Smooth muscle cell (in vitro differentiated cells): ENCODE measurements at regions not wholly inside any gene's neighbourhood (a gene's known extent, or its start where the extent isn't known, plus 50 kb on each side); places are given as distances from the start of the nearest gene placed in this dataset.
"Not testable (repeated sequence)": the region's sequence is repeated elsewhere in the genome, so short reads cannot be mapped to it uniquely, and the experiment has no call there.

Experiments used
- DNase-seq: peaks from one replicate; lab custom pipeline; 2025; ENCODE audit not compliant: unreplicated experiment; lab: John Stamatoyannopoulos, UW
- H2AFZ ChIP-seq: fragments of 200-600 bp; sonication (generic); 2 replicates; pipeline ENCODE4 v1.6.0; 2016; ENCODE audit warnings: antibody characterized with exemption, low read depth, mild to moderate bottlenecking
- H3F3A ChIP-seq: fragments of 200-600 bp; sonication (generic); 2 replicates; pipeline ENCODE4 v1.6.0; 2017; ENCODE audit warnings: antibody characterized with exemption, low read depth
- H3K27ac ChIP-seq: fragments of 200-600 bp; sonication (generic); 2 replicates; pipeline ENCODE4 v1.5.1; 2016; ENCODE audit warnings: low read depth, mild to moderate bottlenecking
- H3K27me3 ChIP-seq: fragments of 200-600 bp; sonication (generic); 2 replicates; pipeline ENCODE4 v1.6.1; 2016; ENCODE audit warnings: low read depth, mild to moderate bottlenecking
- H3K36me3 ChIP-seq: fragments of 200-600 bp; sonication (generic); 2 replicates; pipeline ENCODE4 v1.5.1; 2016; ENCODE audit warnings: low read depth
- H3K4me1 ChIP-seq: fragments of 200-600 bp; sonication (generic); 2 replicates; pipeline ENCODE4 v1.5.1; 2016; ENCODE audit warnings: low read depth
- H3K4me2 ChIP-seq: fragments of 200-600 bp; sonication (generic); 2 replicates; pipeline ENCODE4 v1.6.0; 2016; ENCODE audit warnings: mild to moderate bottlenecking
- H3K4me3 ChIP-seq: fragments of 200-600 bp; sonication (generic); 2 replicates; pipeline ENCODE4 v1.5.1; 2016; ENCODE audit warnings: mild to moderate bottlenecking
- H3K79me2 ChIP-seq: fragments of 200-600 bp; sonication (generic); 2 replicates; pipeline ENCODE4 v1.6.0; 2016; ENCODE audit warnings: low read depth, mild to moderate bottlenecking
- H3K9ac ChIP-seq: fragments of 200-600 bp; sonication (generic); 2 replicates; pipeline ENCODE4 v1.6.0; 2016; ENCODE audit warnings: low read depth
- H3K9me3 ChIP-seq: fragments of 200-600 bp; sonication (generic); replicated peaks from 2 replicates; pipeline ENCODE4 v1.5.1; 2016; ENCODE audit warnings: low read depth
- H4K20me1 ChIP-seq: fragments of 200-600 bp; sonication (generic); 2 replicates; pipeline ENCODE4 v1.6.0; 2016; ENCODE audit warnings: low read depth
- WGBS: methylation state at CpG from one replicate; pipeline ENCODE4 v1.1.7; 2016; ENCODE audit warnings: low lambda C conversion rate; 5-methylcytosine and 5-hydroxymethylcytosine counted together
- TF ChIP-seq, protein P1 (sequence below): fragments of 200-600 bp; sonication (generic); IDR thresholded peaks from 2 replicates; pipeline ENCODE4 v1.5.1; 2017; ENCODE audit warnings: borderline replicate concordance, mild to moderate bottlenecking, antibody characterized with exemption; ENCODE audit not compliant: insufficient read depth, poor library complexity, severe bottlenecking

DNA sequence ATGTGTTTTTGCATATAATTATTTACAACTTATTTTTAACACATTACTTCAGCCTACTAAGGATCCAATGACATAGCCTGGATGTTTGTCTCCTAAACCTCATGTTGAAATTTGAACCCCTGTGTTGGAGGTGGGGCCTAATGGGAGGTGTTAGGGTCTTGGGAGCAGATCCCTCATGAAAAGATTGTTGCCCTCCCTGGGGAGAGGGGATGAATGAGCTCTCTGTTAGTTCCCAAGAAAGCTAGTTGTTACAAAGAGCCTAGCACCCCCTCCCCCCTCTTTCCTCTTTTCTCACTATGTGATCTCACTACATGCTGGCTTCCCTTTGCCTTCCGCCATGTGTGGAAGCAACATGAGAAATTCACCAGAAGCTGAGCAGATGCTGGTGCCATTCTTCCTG is 196.1 kb downstream of the SPATA31A1 start:
- H2AFZ ChIP-seq, H3K27ac ChIP-seq, H3K9me3 ChIP-seq, H3K36me3 ChIP-seq, H3K4me2 ChIP-seq, H3F3A ChIP-seq, H3K79me2 ChIP-seq, DNase-seq, H3K27me3 ChIP-seq, H4K20me1 ChIP-seq, H3K4me3 ChIP-seq, H3K9ac ChIP-seq: not testable (repeated sequence)
- WGBS: 81% methylated on average over 1 of the region's 1 CpG
- H3K4me1 ChIP-seq: peaks cover 11% of the 10 kb centered on the region

DNA sequence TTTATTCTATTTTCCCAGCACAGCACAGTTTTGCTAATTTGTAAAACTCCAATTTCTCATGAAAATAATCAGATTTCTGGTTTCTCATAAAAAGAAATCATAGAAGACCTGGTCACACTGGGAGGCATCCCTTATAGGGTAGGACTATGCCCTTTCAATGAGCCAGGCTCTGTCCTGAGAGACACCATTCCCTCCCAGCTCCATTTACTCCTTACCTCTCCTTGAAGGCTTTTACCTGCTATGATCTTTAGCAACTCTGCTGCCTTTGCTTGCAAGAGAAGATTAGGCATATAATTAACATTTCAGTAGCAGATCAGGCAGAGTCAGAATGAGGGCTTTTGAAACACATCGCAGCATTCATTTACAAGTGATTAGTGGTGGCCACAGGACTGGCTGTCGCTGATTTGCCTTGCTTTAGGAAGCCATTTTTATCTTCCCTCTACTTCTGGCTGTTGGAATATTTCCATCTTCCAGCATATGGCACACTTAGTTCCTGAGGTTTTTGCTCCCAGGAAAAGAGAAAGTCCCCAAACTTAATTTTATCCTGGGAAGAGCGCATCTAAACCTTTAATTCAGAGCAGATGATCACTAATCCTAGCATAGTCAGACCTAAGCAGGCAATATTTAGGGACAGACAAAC is 196.9 kb downstream of the SPATA31A1 start:
- not testable (repeated sequence) for H3F3A ChIP-seq, H3K4me3 ChIP-seq, H3K27me3 ChIP-seq, H2AFZ ChIP-seq, H3K9ac ChIP-seq, H3K9me3 ChIP-seq, H3K79me2 ChIP-seq, H4K20me1 ChIP-seq, H3K36me3 ChIP-seq, H3K27ac ChIP-seq, DNase-seq, H3K4me2 ChIP-seq
- peaks cover 11% of the 10 kb centered on the region for H3K4me1 ChIP-seq
- 31% methylated on average over 3 of the region's 3 CpGs for WGBS

GRCh38 chr9:39554352-39554751 is 198.9 kb downstream of the SPATA31A1 start:
- WGBS: 82% methylated on average over 1 of the region's 1 CpG

GRCh38 chr9:39559384-39559783 is 203.9 kb downstream of the SPATA31A1 start:
- H3K27me3 ChIP-seq, H2AFZ ChIP-seq, H3K9me3 ChIP-seq, H3K36me3 ChIP-seq, H3K79me2 ChIP-seq, H3K4me3 ChIP-seq, H3F3A ChIP-seq, H3K4me2 ChIP-seq, H3K27ac ChIP-seq, H3K9ac ChIP-seq, H4K20me1 ChIP-seq, H3K4me1 ChIP-seq: not testable (repeated sequence)
- 87% methylated on average over 8 of the region's 8 CpGs for whole genome bisulfite sequencing
- DNase-seq: peak; percentile 4
- TF ChIP-seq, protein P1, sequence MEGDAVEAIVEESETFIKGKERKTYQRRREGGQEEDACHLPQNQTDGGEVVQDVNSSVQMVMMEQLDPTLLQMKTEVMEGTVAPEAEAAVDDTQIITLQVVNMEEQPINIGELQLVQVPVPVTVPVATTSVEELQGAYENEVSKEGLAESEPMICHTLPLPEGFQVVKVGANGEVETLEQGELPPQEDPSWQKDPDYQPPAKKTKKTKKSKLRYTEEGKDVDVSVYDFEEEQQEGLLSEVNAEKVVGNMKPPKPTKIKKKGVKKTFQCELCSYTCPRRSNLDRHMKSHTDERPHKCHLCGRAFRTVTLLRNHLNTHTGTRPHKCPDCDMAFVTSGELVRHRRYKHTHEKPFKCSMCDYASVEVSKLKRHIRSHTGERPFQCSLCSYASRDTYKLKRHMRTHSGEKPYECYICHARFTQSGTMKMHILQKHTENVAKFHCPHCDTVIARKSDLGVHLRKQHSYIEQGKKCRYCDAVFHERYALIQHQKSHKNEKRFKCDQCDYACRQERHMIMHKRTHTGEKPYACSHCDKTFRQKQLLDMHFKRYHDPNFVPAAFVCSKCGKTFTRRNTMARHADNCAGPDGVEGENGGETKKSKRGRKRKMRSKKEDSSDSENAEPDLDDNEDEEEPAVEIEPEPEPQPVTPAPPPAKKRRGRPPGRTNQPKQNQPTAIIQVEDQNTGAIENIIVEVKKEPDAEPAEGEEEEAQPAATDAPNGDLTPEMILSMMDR: peak; percentile 46

More at GRCh38 chr9:39554352-39554751, 198.9 kb downstream of the SPATA31A1 start:
- not testable (repeated sequence) for H3K79me2 ChIP-seq, H3K9me3 ChIP-seq, H3K27me3 ChIP-seq, H3K27ac ChIP-seq, H4K20me1 ChIP-seq, H3K9ac ChIP-seq, H3K4me2 ChIP-seq, H2AFZ ChIP-seq, H3F3A ChIP-seq, DNase-seq, H3K36me3 ChIP-seq, H3K4me3 ChIP-seq
- peaks cover 11% of the 10 kb centered on the region for H3K4me1 ChIP-seq

GRCh38 chr9:39566782-39567181 is 211.3 kb downstream of the SPATA31A1 start:
- not testable (repeated sequence) for H3K4me2 ChIP-seq, H4K20me1 ChIP-seq, H3K36me3 ChIP-seq, H3F3A ChIP-seq, H3K27me3 ChIP-seq, H3K9me3 ChIP-seq, H3K9ac ChIP-seq, DNase-seq, H3K79me2 ChIP-seq, H3K27ac ChIP-seq, H2AFZ ChIP-seq, H3K4me1 ChIP-seq, H3K4me3 ChIP-seq
- 14% methylated on average over 6 of the region's 6 CpGs for WGBS

DNA sequence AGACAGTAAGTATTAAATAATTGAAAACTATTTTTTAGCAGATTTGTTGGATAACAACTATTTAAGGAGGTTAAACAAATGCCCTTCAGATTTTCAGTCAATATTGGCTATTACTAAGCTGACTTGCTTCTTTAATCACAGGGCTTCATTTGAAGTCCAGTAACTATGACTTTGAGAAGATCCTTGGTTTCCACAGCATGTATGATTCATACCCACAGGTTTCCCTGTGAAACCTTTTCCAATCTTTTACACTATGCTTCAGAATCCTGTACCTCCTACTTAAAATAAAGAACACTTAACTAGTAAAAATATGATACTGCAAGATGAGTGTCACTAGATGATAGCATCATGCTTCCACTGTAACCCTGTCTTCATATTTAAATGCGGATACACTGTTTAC is 211.9 kb downstream of the SPATA31A1 start:
- not testable (repeated sequence) for H3K9me3 ChIP-seq

GRCh38 chr9:39568900-39569299 is 213.4 kb downstream of the SPATA31A1 start:
- not testable (repeated sequence) for H3K4me3 ChIP-seq, H3K79me2 ChIP-seq, H3K4me2 ChIP-seq, H3K27ac ChIP-seq, H3K9ac ChIP-seq, H3K36me3 ChIP-seq, H3F3A ChIP-seq, DNase-seq, H3K4me1 ChIP-seq, H2AFZ ChIP-seq, H3K9me3 ChIP-seq, H3K27me3 ChIP-seq, H4K20me1 ChIP-seq
- whole genome bisulfite sequencing: 69% methylated on average over 1 of the region's 2 CpGs

More for the DNA sequence above, 211.9 kb downstream of the SPATA31A1 start:
- not testable (repeated sequence) for H3K4me3 ChIP-seq, H3K4me1 ChIP-seq, H3K27me3 ChIP-seq, DNase-seq, H3K27ac ChIP-seq, H2AFZ ChIP-seq, H4K20me1 ChIP-seq, H3K36me3 ChIP-seq, H3F3A ChIP-seq, H3K79me2 ChIP-seq, H3K9ac ChIP-seq, H3K4me2 ChIP-seq
- WGBS: 87% methylated on average over 1 of the region's 1 CpG
